ENCODE measurements at regions not wholly inside any gene's neighbourhood (a gene's known extent, or its start where the extent isn't known, plus 50 kb on each side); places are given as distances from the start of the nearest gene placed in this dataset.

GRCh38 chr6:81547149-81547548 lies 205.3 kb downstream of the TENT5A start:
- H3K9me3 ChIP-seq, result no peaks in the 10 kb centered on the region
- no peak overlapping the region for H3K27ac ChIP-seq
- DNase-seq, result no peak
- H3K4me3 ChIP-seq, result no peak overlapping the region
- 89 to 92% (median 91%) methylated on average over 3 of the region's 3 CpGs for WGBS, 5 donors
- intact Hi-C loops (cut with DNase I; ENCODE audit: low total_unique reads), result no loop called here
- no peaks in the 10 kb centered on the region for H3K36me3 ChIP-seq
- no peaks in the 10 kb centered on the region for H3K27me3 ChIP-seq
- TF ChIP-seq POLR2A (IDR thresholded peaks at IDR 0.05) (no peak), POLR2AphosphoS5 (IDR thresholded peaks at IDR 0.05) (no peak), EP300 (IDR thresholded peaks at IDR 0.05) (no peak)
- TF ChIP-seq, protein P1, sequence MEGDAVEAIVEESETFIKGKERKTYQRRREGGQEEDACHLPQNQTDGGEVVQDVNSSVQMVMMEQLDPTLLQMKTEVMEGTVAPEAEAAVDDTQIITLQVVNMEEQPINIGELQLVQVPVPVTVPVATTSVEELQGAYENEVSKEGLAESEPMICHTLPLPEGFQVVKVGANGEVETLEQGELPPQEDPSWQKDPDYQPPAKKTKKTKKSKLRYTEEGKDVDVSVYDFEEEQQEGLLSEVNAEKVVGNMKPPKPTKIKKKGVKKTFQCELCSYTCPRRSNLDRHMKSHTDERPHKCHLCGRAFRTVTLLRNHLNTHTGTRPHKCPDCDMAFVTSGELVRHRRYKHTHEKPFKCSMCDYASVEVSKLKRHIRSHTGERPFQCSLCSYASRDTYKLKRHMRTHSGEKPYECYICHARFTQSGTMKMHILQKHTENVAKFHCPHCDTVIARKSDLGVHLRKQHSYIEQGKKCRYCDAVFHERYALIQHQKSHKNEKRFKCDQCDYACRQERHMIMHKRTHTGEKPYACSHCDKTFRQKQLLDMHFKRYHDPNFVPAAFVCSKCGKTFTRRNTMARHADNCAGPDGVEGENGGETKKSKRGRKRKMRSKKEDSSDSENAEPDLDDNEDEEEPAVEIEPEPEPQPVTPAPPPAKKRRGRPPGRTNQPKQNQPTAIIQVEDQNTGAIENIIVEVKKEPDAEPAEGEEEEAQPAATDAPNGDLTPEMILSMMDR (IDR thresholded peaks at IDR 0.05), result no peak
- H3K4me1 ChIP-seq, result no peaks in the 10 kb centered on the region

DNA sequence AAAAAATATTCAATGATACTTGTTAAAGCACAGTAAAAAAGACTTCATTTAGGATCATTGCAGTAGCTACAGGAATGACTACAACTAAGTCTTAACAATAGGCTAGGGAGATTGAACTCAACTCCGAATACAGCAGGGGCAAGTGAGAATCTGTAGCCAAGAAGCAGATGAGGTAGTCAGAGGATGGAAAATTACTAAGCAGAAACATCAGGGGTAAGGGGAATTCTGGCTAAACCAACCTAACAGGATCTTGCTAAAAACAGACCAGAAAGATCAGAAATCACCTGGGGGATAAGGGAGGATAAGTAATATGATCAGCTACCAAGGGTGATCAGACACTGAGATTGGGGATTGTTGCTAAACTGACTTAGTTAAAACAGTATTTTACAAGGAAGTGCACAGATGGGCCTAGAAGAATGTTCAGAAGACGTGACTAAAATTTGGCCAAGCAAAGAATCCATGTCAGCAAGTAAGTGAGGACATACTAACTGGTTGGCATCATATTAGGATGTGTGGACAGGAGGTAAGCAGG lies 217.5 kb downstream of the TENT5A start:
- Histone ChIP-seq H3K9me3 (no peaks in the 10 kb centered on the region), H3K4me1 (peaks cover 0 to 10% (median 0%) of the 10 kb centered on the region in 4 donors), H3K4me3 (no peak overlapping the region), H3K27ac (no peak overlapping the region), H3K36me3 (no peaks in the 10 kb centered on the region), H3K27me3 (no peaks in the 10 kb centered on the region)
- 80 to 92% (median 86%) methylated on average over 2 of the region's 2 CpGs for WGBS, 5 donors
- TF ChIP-seq POLR2AphosphoS5 (IDR thresholded peaks at IDR 0.05) (no peak), POLR2A (IDR thresholded peaks at IDR 0.05) (no peak), EP300 (IDR thresholded peaks at IDR 0.05) (no peak)
- TF ChIP-seq, protein P1 (IDR thresholded peaks at IDR 0.05), result no peak
- DNase-seq, result no peak
- intact Hi-C loops (cut with DNase I; ENCODE audit: low total_unique reads), result no loop called here

DNA sequence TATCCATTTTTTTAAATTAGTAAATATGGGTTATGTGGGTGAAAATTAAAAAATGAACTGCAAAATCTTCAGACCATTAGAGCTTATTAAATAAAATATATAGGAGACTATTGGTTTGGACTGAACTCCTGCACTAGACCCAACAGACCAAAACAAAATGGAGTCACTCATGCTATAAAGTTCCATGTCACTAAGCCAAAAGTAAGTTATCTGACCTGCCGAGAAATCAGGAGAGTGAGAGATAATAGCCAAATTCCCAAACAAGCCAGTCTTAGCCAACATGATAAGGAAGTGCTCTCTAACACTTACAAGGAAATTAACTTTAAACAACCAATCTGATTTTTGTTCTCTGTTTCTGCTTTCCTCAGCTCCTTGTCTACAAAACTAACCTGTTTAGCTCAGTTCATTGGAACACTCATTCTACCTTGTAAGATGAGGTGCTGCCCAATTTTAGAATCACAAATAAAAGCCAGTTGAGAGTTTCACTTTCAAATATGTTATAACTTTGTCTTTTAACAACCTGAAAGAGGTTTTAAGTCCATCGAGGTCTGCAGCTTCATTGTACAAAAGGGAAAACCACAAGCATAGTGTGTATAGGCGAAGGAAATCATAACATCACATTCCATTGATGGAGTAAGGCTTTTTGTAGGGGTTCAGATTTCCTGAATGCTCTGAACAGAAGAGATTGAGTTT lies 220.5 kb downstream of the TENT5A start:
- Histone ChIP-seq H3K4me1 (peaks cover 0 to 10% (median 0%) of the 10 kb centered on the region in 4 donors), H3K4me3 (no peak overlapping the region), H3K27me3 (no peaks in the 10 kb centered on the region), H3K36me3 (no peaks in the 10 kb centered on the region), H3K27ac (no peak overlapping the region), H3K9me3 (no peaks in the 10 kb centered on the region)
- 29 to 59% (median 36%) methylated on average over 3 of the region's 3 CpGs for WGBS, 5 donors
- TF ChIP-seq EP300 (IDR thresholded peaks at IDR 0.05) (no peak), POLR2A (IDR thresholded peaks at IDR 0.05) (no peak), POLR2AphosphoS5 (IDR thresholded peaks at IDR 0.05) (no peak)
- DNase-seq, result no peak
- intact Hi-C loops (cut with DNase I; ENCODE audit: low total_unique reads), result no loop called here

- Histone ChIP-seq H3K27me3 (no peaks in the 10 kb centered on the region), H3K4me3 (no peak overlapping the region), H3K36me3 (no peaks in the 10 kb centered on the region), H3K27ac (no peak overlapping the region), H3K9me3 (no peaks in the 10 kb centered on the region), H3K4me1 (no peaks in the 10 kb centered on the region)
- TF ChIP-seq POLR2A (IDR thresholded peaks at IDR 0.05) (no peak), POLR2AphosphoS5 (IDR thresholded peaks at IDR 0.05) (no peak), EP300 (IDR thresholded peaks at IDR 0.05) (no peak)
- TF ChIP-seq, protein P1 (IDR thresholded peaks at IDR 0.05), result no peak
- 68 to 81% (median 72%) methylated on average over 3 of the region's 3 CpGs for WGBS, 5 donors
- intact Hi-C loops (cut with DNase I; ENCODE audit: low total_unique reads), result no loop called here
- DNase-seq, result no peak
Observed at GRCh38 chr6:81517455-81517854, 235.0 kb downstream of the TENT5A start.

Measured in stomach (tissue), 8 donors.